K562 (cell line): ENCODE measurements at regions not wholly inside any gene's neighbourhood (a gene's known extent, or its start where the extent isn't known, plus 50 kb on each side); places are given as distances from the start of the nearest gene placed in this dataset.

Experiments used
- ATAC-seq: fragments of 200-7000 bp; cut with Tn5 transposase; 3 replicates; pipeline ENCODE4 v1.9.1; 2020; ENCODE audit warnings: moderate library complexity
- BruUV-seq: library from RNA; stranded (reverse); fragments of 400-500 nt; replicated peaks from 2 replicates; lab custom pipeline; 2021; lab: Mats Ljungman, UMichigan
- CTCF ChIA-PET: fragments of 300-600 bp; formaldehyde crosslinking; extraction: SDS; loops from one replicate; lab custom pipeline; 2021; ENCODE audit warnings: low intra/inter-chr PET ratio; lab: Yijun Ruan, JAX
- POLR2A ChIA-PET: fragments of 300-600, 350-650 bp; sonication (Branson Sonifier 250); formaldehyde crosslinking; extraction: SDS; loops from one replicate; lab custom pipeline; 2021; ENCODE audit warnings: antibody characterized with exemption, inconsistent platforms; lab: Yijun Ruan, JAX
- DNase-seq, 4 experiments: peaks; one replicate each; pipeline versions ENCODE4 v3.0.0 to v3.0.0-alpha.2; 2011 to 2018; ENCODE audit warnings: low spot score in 3 of 4, mixed read lengths in 3 of 4; ENCODE audit errors: extremely low read depth in 1 of 4
- FAIRE-seq: peaks from 2 replicates; lab custom pipeline; 2011; peaks lifted over from hg19 to GRCh38; lab: Jason Lieb, UNC
- H2AFZ ChIP-seq: 2 replicates; pipeline ENCODE4 v1.6.0; 2011; ENCODE audit warnings: low read depth, low read length, control low read depth, inconsistent platforms
- H3K27ac ChIP-seq: fragments of 200-600 bp; 3 replicates; pipeline ENCODE4 v1.8.0; 2011; ENCODE audit warnings: low read depth, mild to moderate bottlenecking, control low read depth, inconsistent platforms, low read length, moderate library complexity, mixed read lengths; ENCODE audit errors: extremely low read depth
- H3K27me3 ChIP-seq, 2 experiments: fragments of 300-600 bp in 1 of 2; 2 replicates in 1 of 2; 3 replicates in 1 of 2; pipeline versions ENCODE4 v1.6.0 to v1.8.0; 2011; ENCODE audit warnings: inconsistent platforms in 2 of 2, low read length in 2 of 2, mild to moderate bottlenecking in 1 of 2, mixed read lengths in 1 of 2, moderate library complexity in 1 of 2; ENCODE audit not compliant: control insufficient read depth in 2 of 2, insufficient read depth in 2 of 2
- H3K36me3 ChIP-seq: fragments of 300-600 bp; 3 replicates; pipeline ENCODE4 v1.8.0; 2011; ENCODE audit warnings: mild to moderate bottlenecking, low read length, inconsistent platforms; ENCODE audit not compliant: control insufficient read depth, insufficient read depth
- H3K4me1 ChIP-seq, 2 experiments: fragments of 200-600 bp in 1 of 2; replicated peaks in 1 of 2; 2 replicates in 1 of 2; 3 replicates in 1 of 2; pipeline versions ENCODE4 v1.5.1 to v1.8.0; 2011; ENCODE audit warnings: inconsistent platforms in 2 of 2, low read length in 2 of 2, mild to moderate bottlenecking in 1 of 2, mixed read lengths in 1 of 2, moderate library complexity in 1 of 2; ENCODE audit not compliant: control insufficient read depth in 2 of 2, insufficient read depth in 2 of 2
- H3K4me2 ChIP-seq: 2 replicates; pipeline ENCODE4 v1.6.1; 2011; ENCODE audit warnings: low read length, control low read depth, inconsistent platforms, mixed read lengths; ENCODE audit not compliant: insufficient read depth
- H3K4me3 ChIP-seq: fragments of 200-600 bp; sonication (generic), shearing (Covaris generic); 2 replicates; pipeline ENCODE4 v1.5.1; 2016; ENCODE audit warnings: control low read depth, inconsistent platforms
- H3K79me2 ChIP-seq: fragments of 200-600 bp; 3 replicates; pipeline ENCODE4 v1.8.0; 2011; ENCODE audit warnings: low read length, inconsistent platforms; ENCODE audit not compliant: control insufficient read depth, insufficient read depth
- H3K9ac ChIP-seq, 2 experiments: 2 replicates each; pipeline versions ENCODE4 v1.6.0 to v1.6.1; 2011; ENCODE audit warnings: low read depth in 2 of 2, low read length in 2 of 2, control low read depth in 1 of 2, inconsistent platforms in 1 of 2, mild to moderate bottlenecking in 1 of 2, mixed read lengths in 1 of 2; ENCODE audit not compliant: insufficient read depth in 1 of 2
- H3K9me1 ChIP-seq: one replicate; pipeline ENCODE4 v1.6.0; 2011; ENCODE audit warnings: inconsistent platforms, mild to moderate bottlenecking, low read length, moderate library complexity; ENCODE audit not compliant: control insufficient read depth, insufficient read depth
- H3K9me3 ChIP-seq: replicated peaks from 2 replicates; pipeline ENCODE4 v1.5.1; 2011; ENCODE audit warnings: low read depth, low read length, inconsistent platforms; ENCODE audit not compliant: control insufficient read depth, insufficient read depth
- H4K20me1 ChIP-seq: replicated peaks from 2 replicates; pipeline ENCODE4 v1.6.1; 2011; ENCODE audit warnings: low read length, inconsistent platforms, mixed read lengths; ENCODE audit not compliant: control insufficient read depth, insufficient read depth
- BCLAF1 ChIP-seq, 2 experiments: fragments of 450-650 bp in 1 of 2; IDR thresholded peaks; 2 replicates each; pipeline ENCODE4 v1.6.1; 2011 to 2017; ENCODE audit warnings: low read depth in 2 of 2, antibody characterized with exemption in 1 of 2, borderline replicate concordance in 1 of 2, low read length in 1 of 2, mild to moderate bottlenecking in 1 of 2, mixed read lengths in 1 of 2; ENCODE audit not compliant: control insufficient read depth in 1 of 2
- BRF1 ChIP-seq: IDR thresholded peaks from 3 replicates; pipeline ENCODE4 v1.6.1; 2011; ENCODE audit warnings: borderline replicate concordance, mild to moderate bottlenecking; ENCODE audit not compliant: insufficient read length; ENCODE audit errors: extremely low read depth
- CBX3 ChIP-seq, 2 experiments: IDR thresholded peaks; 1 replicate in 1 of 2; 2 replicates in 1 of 2; pipeline ENCODE4 v1.6.1; 2012; ENCODE audit warnings: inconsistent platforms in 2 of 2, low read length in 2 of 2, borderline replicate concordance in 1 of 2, control low read depth in 1 of 2
- HCFC1 ChIP-seq: IDR thresholded peaks from 2 replicates; pipeline ENCODE4 v1.6.1; 2012; ENCODE audit warnings: low read depth, low read length, improper control_type of control experiment
- KLF16 ChIP-seq: IDR thresholded peaks from 2 replicates; pipeline ENCODE4 v1.6.1; 2016; ENCODE audit warnings: antibody characterized with exemption
- NCOA6 ChIP-seq: fragments of 450-650 bp; IDR thresholded peaks from 2 replicates; pipeline ENCODE4 v1.6.1; 2017; ENCODE audit warnings: mild to moderate bottlenecking
- PHTF2 ChIP-seq: fragments of 250-450 bp; sonication (Bioruptor Pico); IDR thresholded peaks from 2 replicates; pipeline ENCODE4 v1.5.0; 2021; ENCODE audit warnings: mild to moderate bottlenecking
- XRCC3 ChIP-seq: fragments of 450-650 bp; IDR thresholded peaks from 2 replicates; pipeline ENCODE4 v1.6.1; 2017; ENCODE audit warnings: mild to moderate bottlenecking, moderate library complexity
- ZFPM2 ChIP-seq: fragments of 250-450 bp; sonication (Bioruptor Pico); IDR thresholded peaks from 2 replicates; pipeline ENCODE4 v1.5.1; 2022; ENCODE audit warnings: mild to moderate bottlenecking
- ZFX ChIP-seq: sonication (generic); formaldehyde crosslinking; IDR thresholded peaks from 2 replicates; pipeline ENCODE4 v1.8.0; 2022; ENCODE audit warnings: mild to moderate bottlenecking, missing genetic modification reagents, moderate library complexity
- ZNF583 ChIP-seq: fragments of 250-450 bp; sonication (Bioruptor Pico); IDR thresholded peaks from 2 replicates; pipeline ENCODE4 v1.4.0; 2020
- WGBS: fragments of 100-300 bp; shearing (Covaris generic); methylation state at CpG from one replicate; pipeline ENCODE4 v1.1.6; 2016; ENCODE audit warnings: low coverage, mixed read lengths; ENCODE audit not compliant: insufficient coverage; ENCODE audit errors: missing lambda C conversion rate; 5-methylcytosine and 5-hydroxymethylcytosine counted together
- in situ Hi-C: fragments of 300-500 bp; cut with MboI; formaldehyde crosslinking; loops from 4 replicates; pipeline ENCODE4 v1.15.0; 2018; ENCODE audit warnings: inconsistent platforms, mixed read lengths
- intact Hi-C: fragments of 100-400 bp; cut with micrococcal nuclease; formaldehyde crosslinking; loops from 2 replicates; pipeline ENCODE4 v1.14.2; 2022
- TF ChIP-seq, protein P1 (sequence below): fragments of 250-450 bp; sonication (Bioruptor Pico); IDR thresholded peaks from 2 replicates; pipeline ENCODE4 v1.4.0; 2020
- TF ChIP-seq, protein P2 (sequence below): fragments of 450-650 bp; IDR thresholded peaks from 2 replicates; pipeline ENCODE4 v1.6.1; 2016; ENCODE audit warnings: borderline replicate concordance
- TF ChIP-seq, protein P3 (sequence below): fragments of 250-450 bp; sonication (Bioruptor Pico); IDR thresholded peaks from 2 replicates; pipeline ENCODE4 v1.6.1; 2021; ENCODE audit warnings: mild to moderate bottlenecking
- TF ChIP-seq, protein P4 (sequence below): sonication (generic); formaldehyde crosslinking; IDR thresholded peaks from 2 replicates; pipeline ENCODE4 v1.5.0; 2020; ENCODE audit warnings: missing genetic modification reagents

- POLR2A ChIA-PET, result no interaction called here
- TF ChIP-seq HCFC1, result no peak
- TF ChIP-seq CBX3 (IDR thresholded peaks at IDR 0.05; ENCODE audit: borderline replicate concordance in 1 of 2, low read length in 2 of 2), result no peak
- TF ChIP-seq ZNF583 (CRISPR knock-in tag), result no peak
- no peak for TF ChIP-seq XRCC3
- TF ChIP-seq, protein P1, sequence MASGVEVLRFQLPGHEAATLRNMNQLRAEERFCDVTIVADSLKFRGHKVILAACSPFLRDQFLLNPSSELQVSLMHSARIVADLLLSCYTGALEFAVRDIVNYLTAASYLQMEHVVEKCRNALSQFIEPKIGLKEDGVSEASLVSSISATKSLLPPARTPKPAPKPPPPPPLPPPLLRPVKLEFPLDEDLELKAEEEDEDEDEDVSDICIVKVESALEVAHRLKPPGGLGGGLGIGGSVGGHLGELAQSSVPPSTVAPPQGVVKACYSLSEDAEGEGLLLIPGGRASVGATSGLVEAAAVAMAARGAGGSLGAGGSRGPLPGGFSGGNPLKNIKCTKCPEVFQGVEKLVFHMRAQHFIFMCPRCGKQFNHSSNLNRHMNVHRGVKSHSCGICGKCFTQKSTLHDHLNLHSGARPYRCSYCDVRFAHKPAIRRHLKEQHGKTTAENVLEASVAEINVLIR (CRISPR knock-in tag), result no peak
- TF ChIP-seq, protein P2, sequence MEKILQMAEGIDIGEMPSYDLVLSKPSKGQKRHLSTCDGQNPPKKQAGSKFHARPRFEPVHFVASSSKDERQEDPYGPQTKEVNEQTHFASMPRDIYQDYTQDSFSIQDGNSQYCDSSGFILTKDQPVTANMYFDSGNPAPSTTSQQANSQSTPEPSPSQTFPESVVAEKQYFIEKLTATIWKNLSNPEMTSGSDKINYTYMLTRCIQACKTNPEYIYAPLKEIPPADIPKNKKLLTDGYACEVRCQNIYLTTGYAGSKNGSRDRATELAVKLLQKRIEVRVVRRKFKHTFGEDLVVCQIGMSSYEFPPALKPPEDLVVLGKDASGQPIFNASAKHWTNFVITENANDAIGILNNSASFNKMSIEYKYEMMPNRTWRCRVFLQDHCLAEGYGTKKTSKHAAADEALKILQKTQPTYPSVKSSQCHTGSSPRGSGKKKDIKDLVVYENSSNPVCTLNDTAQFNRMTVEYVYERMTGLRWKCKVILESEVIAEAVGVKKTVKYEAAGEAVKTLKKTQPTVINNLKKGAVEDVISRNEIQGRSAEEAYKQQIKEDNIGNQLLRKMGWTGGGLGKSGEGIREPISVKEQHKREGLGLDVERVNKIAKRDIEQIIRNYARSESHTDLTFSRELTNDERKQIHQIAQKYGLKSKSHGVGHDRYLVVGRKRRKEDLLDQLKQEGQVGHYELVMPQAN, result no peak
- TF ChIP-seq, protein P3, sequence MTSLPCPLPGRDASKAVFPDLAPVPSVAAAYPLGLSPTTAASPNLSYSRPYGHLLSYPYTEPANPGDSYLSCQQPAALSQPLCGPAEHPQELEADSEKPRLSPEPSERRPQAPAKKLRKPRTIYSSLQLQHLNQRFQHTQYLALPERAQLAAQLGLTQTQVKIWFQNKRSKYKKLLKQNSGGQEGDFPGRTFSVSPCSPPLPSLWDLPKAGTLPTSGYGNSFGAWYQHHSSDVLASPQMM (CRISPR knock-in tag), result no peak
- TF ChIP-seq PHTF2 (CRISPR knock-in tag), result no peak
- TF ChIP-seq, protein P4, sequence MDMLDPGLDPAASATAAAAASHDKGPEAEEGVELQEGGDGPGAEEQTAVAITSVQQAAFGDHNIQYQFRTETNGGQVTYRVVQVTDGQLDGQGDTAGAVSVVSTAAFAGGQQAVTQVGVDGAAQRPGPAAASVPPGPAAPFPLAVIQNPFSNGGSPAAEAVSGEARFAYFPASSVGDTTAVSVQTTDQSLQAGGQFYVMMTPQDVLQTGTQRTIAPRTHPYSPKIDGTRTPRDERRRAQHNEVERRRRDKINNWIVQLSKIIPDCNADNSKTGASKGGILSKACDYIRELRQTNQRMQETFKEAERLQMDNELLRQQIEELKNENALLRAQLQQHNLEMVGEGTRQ, result no peak
- no peak for TF ChIP-seq KLF16
- no peak for TF ChIP-seq ZFPM2 (CRISPR knock-in tag)
- TF ChIP-seq BCLAF1 (IDR thresholded peaks at IDR 0.05; ENCODE audit: borderline replicate concordance in 1 of 2, control insufficient read depth in 1 of 2, low read depth in 2 of 2, low read length in 1 of 2), result no peak
- no peak for TF ChIP-seq ZFX (CRISPR knock-in tag)
- TF ChIP-seq NCOA6, result no peak
- TF ChIP-seq BRF1, result no peak
Observed at GRCh38 chr14:106216679-106217078, 690.3 kb downstream of the TMEM121 start.

More at GRCh38 chr14:106216679-106217078, 690.3 kb downstream of the TMEM121 start:
- H3K4me1 ChIP-seq, result no peaks in the 10 kb centered on the region
- WGBS, result 0% methylated on average over 1 of the region's 1 CpG
- no peak overlapping the region for H3K4me2 ChIP-seq
- DNase-seq (no peak), ATAC-seq (no peak), FAIRE-seq (no peak)
- no peak overlapping the region for H2AFZ ChIP-seq
- intact Hi-C loops (loop anchor here (10.0 kb wide), 1 partner anchor 72 kb away; no protein-coding TSS in a partner anchor), in situ Hi-C loops (no loop called here)
- no peak overlapping the region for H3K4me3 ChIP-seq
- H3K9ac ChIP-seq, result no peak overlapping the region
- no TSS peak for BruUV-seq
- no peaks in the 10 kb centered on the region for H3K9me1 ChIP-seq
- H3K36me3 ChIP-seq, result no peaks in the 10 kb centered on the region
- no peaks in the 10 kb centered on the region; a peak in 1 of 5 replicates for H3K27me3 ChIP-seq
- H3K79me2 ChIP-seq, result no peaks in the 10 kb centered on the region
- no peaks in the 10 kb centered on the region for H4K20me1 ChIP-seq
- CTCF ChIA-PET, result no interaction called here
- no peaks in the 10 kb centered on the region for H3K9me3 ChIP-seq
- H3K27ac ChIP-seq, result no peak overlapping the region
